Embryonic facial prominence (tissue), 1 donor: ENCODE measurements at regions not wholly inside any gene's neighbourhood (a gene's known extent, or its start where the extent isn't known, plus 50 kb on each side); places are given as distances from the start of the nearest gene placed in this dataset.
"Not testable (repeated sequence)": the region's sequence is repeated elsewhere in the genome, so short reads cannot be mapped to it uniquely, and the experiment has no call there.

Experiments
- DNase-seq: peaks from one replicate; pipeline ENCODE4 v3.0.0-alpha.2; 2016; ENCODE audit errors: extremely low spot score

DNA sequence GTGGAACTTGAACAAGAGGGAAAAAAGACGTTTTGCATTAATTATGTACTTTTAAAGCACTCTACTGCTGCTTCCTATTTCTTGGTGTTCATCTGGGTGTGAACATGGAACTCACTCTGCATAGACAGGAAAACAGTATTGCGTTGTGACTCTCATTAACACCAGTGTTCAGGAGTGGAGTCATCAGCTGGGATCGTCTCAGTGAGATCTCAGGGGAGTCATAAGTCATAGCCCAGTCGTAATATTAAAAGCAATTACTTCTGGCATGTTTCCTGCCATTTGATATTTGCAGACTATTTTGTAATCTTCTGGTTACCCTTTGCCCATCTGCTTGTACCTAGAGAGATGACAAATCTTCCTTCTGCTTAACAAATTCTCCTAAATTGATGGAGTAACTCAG is 462.0 kb upstream of the ATP11B start:
- DNase-seq: no peak

DNA sequence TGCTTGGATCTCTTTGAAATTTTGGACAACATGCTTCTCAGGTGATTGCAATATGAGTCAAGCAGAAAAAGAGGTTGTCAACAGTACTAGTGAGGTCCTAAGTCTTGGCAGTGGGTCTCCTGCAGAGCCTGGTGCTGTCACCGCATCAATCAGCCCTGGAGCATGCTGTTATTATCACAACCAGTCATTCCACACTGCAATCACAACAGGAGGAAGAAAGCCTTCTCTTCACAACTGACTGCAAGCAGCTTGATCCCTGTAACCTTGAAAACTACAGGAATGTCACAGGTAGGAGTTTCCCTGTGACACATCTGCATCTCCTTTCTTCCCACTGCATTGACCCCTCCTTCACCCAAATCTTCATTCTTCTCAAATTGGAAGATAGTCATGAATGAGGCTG is 451.1 kb upstream of the ATP11B start:
- DNase-seq: no peak

DNA sequence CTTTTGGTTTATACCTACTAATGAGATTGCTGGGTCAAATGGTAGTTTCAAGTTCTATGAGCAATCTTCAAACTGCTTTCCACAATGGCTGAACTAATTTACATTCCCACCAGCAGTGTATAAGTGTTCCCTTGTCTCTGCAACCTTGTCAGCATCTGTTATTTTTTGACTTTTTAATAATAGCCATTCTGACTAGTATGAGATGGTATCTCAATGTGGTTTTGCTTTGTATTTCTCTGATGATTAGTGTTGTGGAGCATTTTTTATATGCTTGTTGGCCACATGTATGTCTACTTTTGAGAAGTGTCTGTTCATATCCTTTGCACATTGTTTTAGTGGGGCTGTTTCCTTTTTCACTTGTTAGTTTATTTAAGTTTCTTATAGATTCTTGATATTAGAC is 449.3 kb upstream of the ATP11B start:
- DNase-seq: not testable (repeated sequence)

DNA sequence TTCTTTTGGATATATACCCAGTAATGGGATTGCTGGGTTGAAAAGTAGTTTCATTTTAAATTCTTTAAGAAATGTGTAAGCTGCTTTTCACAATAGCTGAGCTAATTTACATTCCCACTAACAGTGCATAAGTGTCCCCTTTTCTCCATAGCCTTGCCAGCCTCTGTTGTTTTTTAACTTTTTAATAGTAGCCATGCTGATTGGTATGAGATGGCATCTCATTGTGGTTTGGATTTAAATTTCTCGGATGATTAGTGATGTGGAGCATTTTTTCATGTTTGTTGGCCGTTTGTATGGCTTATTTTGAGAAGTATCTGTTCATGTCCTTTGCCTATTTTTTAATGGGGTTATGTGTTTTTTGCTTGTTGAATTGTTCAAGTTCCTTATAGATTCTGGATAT is 444.3 kb upstream of the ATP11B start:
- no peak for DNase-seq

DNA sequence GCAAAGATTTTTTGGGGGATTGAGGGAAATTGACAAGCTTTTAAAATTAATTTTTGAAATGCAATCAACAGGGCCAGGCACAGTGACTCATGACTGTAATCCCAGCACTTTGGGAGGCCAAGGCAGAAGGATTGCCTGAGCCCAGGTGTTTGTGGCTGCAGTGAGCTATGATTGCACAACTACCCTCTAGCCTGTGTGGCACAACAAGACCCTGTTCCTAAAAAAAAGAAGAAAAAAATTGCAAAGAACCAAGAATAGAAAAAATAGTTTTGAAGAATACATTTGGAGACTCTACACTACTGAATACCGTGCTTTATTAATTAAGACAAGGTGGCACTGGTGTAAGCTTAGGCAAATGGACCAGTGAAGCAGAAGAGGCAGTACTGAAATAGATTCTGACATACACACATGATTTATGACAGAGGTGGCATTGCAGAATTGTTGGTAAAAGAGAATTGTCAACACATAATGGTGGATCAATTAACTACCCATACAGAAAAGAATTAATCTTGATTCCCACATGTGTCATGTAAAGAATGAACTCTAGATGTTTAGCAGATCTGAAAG is 443.3 kb upstream of the ATP11B start:
- DNase-seq: no peak

DNA sequence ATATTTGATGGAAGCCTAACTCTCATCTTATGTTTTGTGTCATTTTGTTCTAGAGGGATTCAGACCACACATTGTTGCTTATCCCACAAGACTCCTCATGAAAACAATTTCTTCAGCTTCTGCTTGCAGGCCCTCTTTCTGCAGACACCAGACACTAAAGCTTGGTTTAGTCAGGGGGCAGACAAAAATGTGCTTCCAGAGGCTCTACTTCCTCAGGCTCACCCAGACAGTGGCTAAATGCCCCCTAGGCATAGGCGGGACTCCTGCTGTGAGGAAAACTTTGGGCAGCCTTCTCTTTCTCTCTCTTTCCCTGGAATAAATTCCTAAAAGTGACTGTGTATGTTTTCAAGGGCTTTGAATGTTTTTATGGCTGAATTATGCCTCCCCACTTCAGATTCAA is 435.4 kb upstream of the ATP11B start:
- no peak for DNase-seq

DNA sequence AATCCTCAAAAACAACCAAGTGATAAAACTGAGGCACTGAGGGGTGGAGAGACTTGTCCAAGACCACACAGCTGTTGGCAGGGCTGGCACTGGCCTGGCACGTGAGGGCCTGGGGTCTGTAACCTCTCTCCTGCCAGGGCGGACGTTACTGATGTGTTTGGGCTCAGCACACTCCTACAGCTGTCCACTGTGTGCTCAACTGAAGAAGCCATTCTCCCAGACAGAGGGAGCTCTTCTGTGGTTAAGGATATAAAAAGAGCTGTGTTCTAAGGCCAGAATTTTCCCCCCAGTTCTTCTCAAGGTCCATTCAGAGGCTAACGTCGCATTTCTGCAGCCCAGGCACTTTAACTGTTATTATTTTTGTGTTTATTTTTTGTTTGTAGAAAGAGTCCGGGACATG is 429.0 kb upstream of the ATP11B start:
- DNase-seq: no peak

DNA sequence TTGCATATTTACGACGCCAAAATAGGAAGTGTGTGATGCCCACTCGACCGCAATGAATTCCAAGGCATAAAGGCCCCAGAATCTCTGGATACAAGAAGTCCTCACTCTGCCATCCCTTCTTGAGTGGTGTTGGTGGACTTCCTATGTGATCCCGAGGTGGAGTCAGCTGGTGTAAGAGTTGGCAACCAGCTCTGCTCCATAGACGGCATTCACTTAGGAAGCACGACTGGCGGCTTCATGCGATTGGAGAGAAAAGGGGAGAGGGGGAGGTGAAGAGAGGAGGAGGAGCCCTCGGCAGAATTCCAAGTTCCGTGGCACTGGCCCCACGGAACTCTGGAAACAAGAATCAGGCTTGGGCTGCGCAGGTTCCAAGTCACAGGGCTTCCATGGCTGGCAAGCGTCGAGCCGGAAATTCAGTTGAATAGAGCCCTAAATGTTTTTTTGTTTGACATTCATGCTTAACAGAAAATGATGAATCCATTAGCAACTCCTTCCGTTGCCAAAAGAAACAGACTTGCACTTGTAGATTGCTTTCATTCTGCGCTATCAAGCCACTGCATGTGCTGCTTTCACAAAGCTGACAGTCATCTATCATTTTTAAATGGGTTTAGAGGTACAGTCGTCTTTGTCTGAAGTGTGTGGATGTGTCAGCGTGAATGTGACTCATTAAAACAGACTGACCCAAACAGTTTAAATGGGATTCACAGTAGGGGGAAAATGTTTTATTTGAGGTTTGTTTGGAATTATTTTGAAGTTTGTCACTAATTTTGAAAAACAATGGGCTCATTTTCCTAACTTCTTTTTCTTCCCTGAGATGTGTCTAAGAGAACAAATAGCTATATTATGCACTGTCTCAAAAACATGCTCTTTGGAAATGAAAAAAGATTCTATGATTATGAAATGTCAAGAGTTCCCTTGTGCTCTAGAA is 428.3 kb upstream of the ATP11B start:
- DNase-seq: no peak

DNA sequence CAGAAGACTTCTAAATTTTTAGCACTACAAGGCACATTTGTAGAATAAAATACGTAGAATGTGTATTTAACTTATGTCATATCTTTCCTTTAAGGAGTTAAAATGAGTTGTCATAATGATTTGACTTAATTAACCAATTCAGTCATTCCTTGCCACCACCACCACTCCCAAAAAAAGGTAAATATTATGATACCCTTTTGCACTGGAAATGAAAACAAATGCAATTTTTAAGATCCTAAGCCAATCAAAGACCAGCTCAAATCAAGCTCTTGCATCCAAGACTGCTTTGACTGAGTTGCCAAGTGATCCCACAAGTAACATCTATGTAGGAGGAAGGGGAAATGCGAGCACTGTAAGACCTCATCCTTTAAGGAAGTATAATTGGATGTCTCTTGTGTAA is 426.6 kb upstream of the ATP11B start:
- DNase-seq: no peak

DNA sequence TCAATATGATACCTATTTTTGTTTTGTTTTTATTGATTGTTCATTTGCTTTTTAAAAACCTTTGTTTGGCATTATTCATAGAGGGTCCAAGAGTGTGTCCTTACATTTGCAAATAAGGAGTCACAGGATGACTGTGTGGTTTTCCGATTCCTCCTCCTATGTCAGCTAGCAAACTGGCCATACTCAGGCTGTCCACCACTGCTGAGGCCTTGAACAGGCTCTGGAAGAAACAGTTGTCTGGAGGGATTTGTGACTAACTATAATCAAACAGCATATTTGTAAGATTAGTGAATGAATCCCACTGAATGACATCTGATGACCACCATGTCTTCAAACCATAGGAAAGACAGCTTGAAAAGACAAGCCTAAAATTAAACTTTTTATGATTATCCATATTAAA is 423.4 kb upstream of the ATP11B start:
- DNase-seq: no peak

DNA sequence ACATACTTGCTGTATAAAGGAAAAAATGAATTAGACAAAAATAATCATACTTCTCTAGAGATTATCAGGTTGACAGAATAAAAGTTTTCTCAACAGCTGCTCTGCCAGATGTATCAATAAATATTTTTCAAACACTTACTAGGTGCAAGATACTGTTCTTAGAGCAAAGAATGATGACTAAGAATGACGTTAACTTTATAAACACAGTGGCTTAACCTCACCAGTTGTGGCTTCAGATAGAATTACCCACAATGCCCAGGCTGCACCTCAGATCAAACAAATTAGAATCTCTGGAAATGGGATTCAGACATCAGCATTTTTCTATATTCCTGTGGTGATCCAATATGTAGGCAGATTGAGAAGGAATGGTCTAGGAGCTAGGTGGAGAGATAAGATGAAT is 422.4 kb upstream of the ATP11B start:
- DNase-seq: no peak

DNA sequence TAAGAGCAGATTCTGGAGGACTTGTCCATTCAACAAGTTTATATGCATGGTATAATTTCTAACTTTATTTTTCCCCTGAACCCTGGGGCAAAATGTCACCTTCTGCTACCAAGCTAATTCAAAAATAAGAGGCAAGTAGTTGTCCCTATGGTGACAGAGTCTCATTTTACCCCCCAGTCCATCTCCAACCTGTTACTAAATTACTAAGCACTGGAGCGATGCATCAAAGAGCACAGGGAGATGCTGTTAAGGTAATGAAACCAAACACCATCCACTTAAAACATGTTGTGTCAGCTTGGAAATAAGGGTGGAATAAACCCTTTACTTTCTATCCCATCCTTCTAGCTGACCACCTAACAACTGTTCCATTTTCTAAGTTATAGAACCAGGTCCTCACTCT is 417.4 kb upstream of the ATP11B start:
- no peak for DNase-seq

DNA sequence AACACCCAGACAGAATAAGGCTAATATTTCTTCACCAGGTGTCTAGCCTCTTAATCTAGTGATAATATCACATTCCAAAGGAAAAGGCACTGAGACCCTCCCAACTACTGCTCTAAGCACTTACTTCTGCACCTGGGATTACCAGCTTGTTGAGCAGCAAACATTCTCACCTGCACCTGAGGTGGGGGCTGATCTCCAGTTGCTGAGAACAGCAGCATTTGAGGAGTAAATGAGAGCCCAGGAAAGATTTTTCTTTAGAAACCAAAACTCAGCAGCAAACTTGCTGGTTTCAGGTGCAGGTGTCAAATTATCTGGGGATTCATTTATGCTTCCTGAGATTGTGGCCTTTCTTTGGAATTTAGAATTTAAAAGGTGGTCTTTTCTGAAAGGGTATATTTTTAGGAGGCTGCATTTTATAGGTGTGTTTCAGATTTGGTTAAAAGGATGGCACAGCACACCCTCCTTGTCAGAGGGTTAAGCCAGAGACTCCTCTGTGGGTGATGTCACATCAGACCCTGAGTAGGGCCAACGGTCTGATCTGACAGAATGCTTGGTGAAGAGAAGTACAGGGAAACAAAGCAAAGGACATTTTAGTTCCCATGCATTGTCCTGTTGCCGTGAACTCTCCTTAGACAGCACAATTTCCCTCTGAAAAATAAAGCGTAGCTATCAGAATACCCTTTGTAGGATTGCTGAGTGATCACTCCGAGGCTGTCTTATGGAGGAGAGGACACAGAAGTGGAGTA is 411.0 kb upstream of the ATP11B start:
- no peak for DNase-seq

DNA sequence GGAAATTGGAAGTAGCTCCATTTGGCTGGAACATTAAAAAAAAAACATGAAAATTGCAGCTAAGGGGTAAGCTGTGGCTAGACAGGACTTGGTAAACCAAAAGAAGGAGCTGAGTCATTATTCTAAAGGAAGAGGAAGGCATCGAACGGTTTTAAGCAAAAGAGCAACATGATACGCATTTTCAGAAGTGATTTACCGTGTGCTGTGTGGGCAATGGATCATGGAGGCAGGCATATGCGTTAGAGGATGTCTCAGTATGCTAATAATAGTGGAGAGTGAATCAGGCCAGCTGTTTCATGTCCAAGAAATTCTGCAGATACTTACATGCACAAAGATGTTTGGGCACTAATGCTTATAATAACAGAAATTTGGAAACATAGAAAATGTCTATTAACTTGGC is 409.1 kb upstream of the ATP11B start:
- no peak for DNase-seq

DNA sequence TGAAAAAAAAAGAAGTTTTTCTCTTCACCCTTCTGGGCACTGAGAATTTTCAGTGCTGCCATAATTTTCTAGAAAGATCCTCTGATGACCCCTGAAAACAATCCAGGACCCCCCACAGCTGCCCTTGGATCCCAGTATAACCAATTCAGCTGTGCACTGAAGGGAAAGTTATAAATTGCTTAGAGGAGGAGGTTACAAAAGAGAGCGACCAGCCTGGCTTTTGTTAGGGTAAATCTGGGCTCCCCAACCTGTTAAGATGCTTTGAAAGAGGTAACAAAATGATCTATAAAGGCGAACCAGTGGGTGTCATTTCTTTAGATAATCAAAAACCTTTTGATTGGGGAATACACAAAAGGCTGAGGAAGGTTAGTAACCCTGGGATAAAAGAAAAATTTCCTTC is 407.9 kb upstream of the ATP11B start:
- DNase-seq: no peak

DNA sequence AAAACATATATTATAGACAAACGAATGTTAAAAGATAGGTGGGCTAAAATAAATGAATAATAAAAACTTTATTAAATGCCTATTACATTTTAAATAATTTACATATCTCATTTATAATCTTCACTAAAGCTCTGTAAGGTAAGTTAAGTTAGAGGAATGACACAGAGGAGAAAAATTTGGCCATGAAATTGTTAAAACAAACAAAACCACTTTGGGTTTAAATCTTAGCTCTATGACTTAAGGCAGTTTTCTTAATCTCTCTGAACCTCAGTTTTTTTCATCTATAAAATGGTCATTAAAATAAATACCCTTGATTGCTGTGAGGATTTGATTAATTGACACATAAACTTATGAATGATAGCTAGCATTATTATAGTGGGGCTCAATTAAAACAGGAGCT is 404.8 kb upstream of the ATP11B start:
- DNase-seq: no peak

DNA sequence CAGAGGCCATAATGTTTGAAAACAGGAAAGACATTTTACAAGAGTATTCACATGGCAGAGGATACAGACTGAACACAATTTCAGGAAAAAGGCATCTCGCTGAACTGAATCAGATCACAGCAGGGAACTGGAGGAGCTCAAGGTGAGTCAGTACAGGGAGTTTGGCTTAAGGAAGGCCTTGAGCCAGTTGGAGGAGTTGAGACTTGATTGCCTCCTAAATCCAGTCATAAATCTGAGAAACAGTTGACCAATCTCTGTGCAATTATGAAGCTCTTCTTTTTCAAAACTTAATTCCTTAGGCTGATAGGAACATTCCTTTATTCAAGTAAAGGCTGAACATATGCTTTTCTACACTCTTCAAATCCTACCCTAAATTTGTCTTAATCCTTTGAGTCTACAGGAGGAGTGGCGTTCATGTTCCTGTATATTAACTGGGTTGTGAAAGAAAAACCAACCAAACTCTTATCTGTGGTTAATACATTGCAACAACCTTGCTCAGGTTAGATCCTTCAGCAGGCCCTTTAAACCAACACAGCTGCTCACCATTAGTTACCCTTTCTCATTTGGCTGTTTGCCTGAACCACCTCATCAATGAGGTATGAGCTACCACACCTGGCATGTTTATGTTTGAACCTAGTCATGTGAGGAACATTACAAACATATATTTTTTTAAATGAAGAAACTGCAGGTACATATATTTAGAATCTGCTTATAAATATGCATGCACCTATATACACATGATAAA is 404.1 kb upstream of the ATP11B start:
- no peak for DNase-seq

DNA sequence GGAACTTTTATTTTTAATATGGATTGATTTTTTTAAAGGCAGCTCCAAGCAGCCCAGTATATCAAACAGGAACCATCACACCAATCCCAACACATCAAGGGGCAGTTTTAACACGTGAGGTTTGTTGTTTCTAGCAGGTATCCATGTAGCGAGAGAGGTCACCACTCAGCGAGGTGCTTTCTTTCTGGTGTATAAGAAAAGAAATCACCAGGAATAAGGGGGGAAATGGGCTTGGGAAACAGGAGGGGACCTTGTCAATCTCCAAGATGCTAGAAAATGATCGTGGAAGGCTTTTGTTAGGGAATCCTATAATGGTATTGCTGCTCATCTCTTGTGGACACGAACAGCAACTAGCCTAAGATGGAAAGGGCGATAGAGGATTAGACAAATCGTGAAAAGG is 402.9 kb upstream of the ATP11B start:
- no peak for DNase-seq

DNA sequence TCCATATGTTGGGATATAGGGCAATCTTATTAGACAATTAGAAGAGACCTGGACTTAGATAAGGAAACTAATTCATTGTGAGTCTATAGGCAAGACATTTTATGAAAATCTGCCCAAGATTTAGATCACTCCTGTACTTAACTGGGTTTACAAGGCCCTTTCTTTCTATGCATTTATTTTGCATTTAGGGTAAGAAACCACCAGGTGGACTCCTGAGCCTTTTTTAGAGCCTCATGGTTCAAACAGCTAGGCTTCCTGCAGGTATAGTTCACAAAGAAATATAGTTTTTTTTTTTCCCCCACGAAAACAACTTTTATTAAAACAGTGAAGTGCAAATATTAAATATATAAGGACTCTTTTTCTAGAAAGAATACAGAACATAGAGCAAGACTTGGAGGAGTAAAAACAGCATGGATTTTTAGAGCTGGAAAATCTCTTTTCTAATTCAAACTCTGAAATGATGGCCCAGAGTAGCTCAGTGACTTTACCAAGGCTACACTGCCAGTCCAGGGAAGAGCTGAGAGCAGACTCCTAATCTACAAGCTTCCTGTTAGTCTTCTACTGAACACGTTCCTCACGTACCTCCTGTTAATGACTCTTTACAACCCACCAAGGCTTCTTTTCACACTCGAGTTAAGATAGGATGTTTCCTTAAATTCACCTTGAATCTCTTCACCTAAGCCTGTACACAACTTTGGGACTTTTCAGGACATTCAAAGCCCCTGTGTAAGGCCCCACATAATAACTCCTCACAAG is 400.9 kb upstream of the ATP11B start:
- DNase-seq: no peak

DNA sequence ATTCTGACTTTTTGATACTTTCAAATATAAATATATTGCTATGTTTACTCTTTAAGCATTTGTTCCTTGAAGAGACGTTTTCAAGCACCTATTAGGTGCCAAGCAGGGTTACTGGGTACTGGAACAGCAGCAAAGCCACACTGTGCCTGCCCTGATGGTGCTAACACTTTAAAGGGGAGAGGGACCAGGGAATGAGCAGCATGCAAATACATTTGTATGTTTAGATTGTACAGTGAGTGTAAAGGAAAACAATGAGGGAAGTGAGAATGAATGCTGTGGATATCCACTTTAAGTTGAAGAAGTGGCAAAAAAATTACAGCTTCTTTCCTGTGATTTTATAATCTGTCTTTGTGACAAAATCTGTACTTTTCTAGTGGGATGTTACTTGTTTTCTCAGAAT is 400.2 kb upstream of the ATP11B start:
- no peak for DNase-seq

DNA sequence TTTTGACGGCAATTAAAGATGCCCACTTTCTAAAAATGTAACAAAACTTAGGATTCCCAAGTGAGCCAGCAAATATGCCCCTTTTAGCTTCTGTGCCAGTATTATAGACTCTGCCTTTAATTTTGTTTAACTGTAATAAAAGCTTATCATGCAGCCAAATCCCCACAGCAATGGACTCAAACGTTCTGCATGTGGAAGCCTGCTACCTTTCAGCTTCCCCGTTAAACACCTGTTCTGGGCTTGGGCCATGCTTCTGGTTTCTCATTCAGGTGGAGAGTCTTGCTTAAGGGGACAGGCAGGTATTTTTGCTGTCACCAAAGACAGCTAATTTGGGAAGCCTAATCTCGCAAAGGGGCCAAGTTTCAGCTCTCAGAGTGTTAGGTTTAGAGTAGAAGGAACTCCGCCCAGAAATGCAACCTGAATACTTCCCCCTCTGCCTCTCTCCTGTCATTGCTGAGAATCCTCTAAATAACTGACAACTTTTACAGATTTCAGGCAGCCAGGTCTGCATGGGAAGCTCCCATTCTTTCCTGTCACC is 399.4 kb upstream of the ATP11B start:
- DNase-seq: no peak
